ENCODE measurements at regions not wholly inside any gene's neighbourhood (a gene's known extent, or its start where the extent isn't known, plus 50 kb on each side); places are given as distances from the start of the nearest gene placed in this dataset.

DNA sequence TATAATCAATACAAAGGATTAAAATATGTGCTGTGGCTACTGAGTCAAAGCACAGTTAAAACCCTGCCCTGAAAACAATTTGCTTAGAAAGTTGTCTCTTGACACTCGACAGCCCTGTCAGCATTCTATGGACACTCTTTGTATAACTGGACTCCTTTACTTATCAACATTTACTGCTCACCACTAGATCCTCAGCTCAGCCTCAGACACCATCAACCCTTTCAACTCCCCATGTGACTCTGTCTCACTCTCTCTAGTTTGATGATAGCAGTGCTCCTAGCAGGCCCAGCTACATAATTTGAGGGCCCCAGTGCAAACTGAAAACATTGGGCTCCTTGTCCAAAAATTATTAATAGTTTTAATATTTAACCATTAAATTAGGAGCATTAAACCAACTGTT is 181.8 kb downstream of the TENT5A start:
- TF ChIP-seq, protein P1, sequence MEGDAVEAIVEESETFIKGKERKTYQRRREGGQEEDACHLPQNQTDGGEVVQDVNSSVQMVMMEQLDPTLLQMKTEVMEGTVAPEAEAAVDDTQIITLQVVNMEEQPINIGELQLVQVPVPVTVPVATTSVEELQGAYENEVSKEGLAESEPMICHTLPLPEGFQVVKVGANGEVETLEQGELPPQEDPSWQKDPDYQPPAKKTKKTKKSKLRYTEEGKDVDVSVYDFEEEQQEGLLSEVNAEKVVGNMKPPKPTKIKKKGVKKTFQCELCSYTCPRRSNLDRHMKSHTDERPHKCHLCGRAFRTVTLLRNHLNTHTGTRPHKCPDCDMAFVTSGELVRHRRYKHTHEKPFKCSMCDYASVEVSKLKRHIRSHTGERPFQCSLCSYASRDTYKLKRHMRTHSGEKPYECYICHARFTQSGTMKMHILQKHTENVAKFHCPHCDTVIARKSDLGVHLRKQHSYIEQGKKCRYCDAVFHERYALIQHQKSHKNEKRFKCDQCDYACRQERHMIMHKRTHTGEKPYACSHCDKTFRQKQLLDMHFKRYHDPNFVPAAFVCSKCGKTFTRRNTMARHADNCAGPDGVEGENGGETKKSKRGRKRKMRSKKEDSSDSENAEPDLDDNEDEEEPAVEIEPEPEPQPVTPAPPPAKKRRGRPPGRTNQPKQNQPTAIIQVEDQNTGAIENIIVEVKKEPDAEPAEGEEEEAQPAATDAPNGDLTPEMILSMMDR (IDR thresholded peaks at IDR 0.05; ENCODE audit: low read depth, low read length, poor library complexity, severe bottlenecking) = no peak
- TF ChIP-seq EZH2phosphoT487 (IDR thresholded peaks at IDR 0.05; ENCODE audit: borderline replicate concordance, low read length) = no peak

Measured in DOHH2 (cell line).